ENCODE measurements at regions not wholly inside any gene's neighbourhood (a gene's known extent, or its start where the extent isn't known, plus 50 kb on each side); places are given as distances from the start of the nearest gene placed in this dataset.
A peak's percentile ranks its signal among the peaks of the same experiment; 100 is the strongest.

- H3K4me3 Mint-ChIP-seq = no peak overlapping the region
- H3K27ac Mint-ChIP-seq (ENCODE audit: unreplicated experiment) = peak overlapping the region; percentile 17
- peaks cover 13% of the 10 kb centered on the region for H3K4me1 Mint-ChIP-seq
- DNase-seq (ENCODE audit: low read depth, low spot score) = no peak
- TF ChIP-seq CTCF (conservative IDR thresholded peaks at IDR 0.05) = no peak
- no peaks in the 10 kb centered on the region for H3K36me3 Mint-ChIP-seq (ENCODE audit: low read depth)
- H3K27me3 Mint-ChIP-seq (ENCODE audit: low read depth) = no peaks in the 10 kb centered on the region
- H3K9me3 Mint-ChIP-seq = no peaks in the 10 kb centered on the region
These were observed 141.8 kb downstream of the C7orf25 start for GRCh38 chr7:42770114-42770513.

- H3K27me3 Mint-ChIP-seq (ENCODE audit: low read depth) = no peaks in the 10 kb centered on the region
- no peak overlapping the region for H3K27ac Mint-ChIP-seq (ENCODE audit: unreplicated experiment)
- peaks cover 9% of the 10 kb centered on the region for H3K9me3 Mint-ChIP-seq
- TF ChIP-seq CTCF (conservative IDR thresholded peaks at IDR 0.05) = no peak
- peaks cover 14% of the 10 kb centered on the region for H3K4me1 Mint-ChIP-seq
- no peaks in the 10 kb centered on the region for H3K36me3 Mint-ChIP-seq (ENCODE audit: low read depth)
- no peak for DNase-seq (ENCODE audit: low read depth, low spot score)
- H3K4me3 Mint-ChIP-seq = no peak overlapping the region
These were observed 143.8 kb downstream of the C7orf25 start for GRCh38 chr7:42768045-42768444.

- DNase-seq (ENCODE audit: low read depth, low spot score) = no peak
- Mint-ChIP-seq H3K9me3 (peaks cover 9% of the 10 kb centered on the region), H3K36me3 (ENCODE audit: low read depth) (no peaks in the 10 kb centered on the region), H3K4me3 (no peak overlapping the region), H3K4me1 (peaks cover 17% of the 10 kb centered on the region), H3K27me3 (ENCODE audit: low read depth) (no peaks in the 10 kb centered on the region), H3K27ac (ENCODE audit: unreplicated experiment) (peak overlapping the region; percentile 5)
- TF ChIP-seq CTCF (conservative IDR thresholded peaks at IDR 0.05) = no peak
These were observed 145.0 kb downstream of the C7orf25 start for GRCh38 chr7:42766782-42767423.

- Mint-ChIP-seq H3K36me3 (ENCODE audit: low read depth) (no peaks in the 10 kb centered on the region), H3K4me3 (no peak overlapping the region), H3K9me3 (peaks cover 9% of the 10 kb centered on the region), H3K4me1 (peaks cover 17% of the 10 kb centered on the region), H3K27ac (ENCODE audit: unreplicated experiment) (no peak overlapping the region), H3K27me3 (ENCODE audit: low read depth) (no peaks in the 10 kb centered on the region)
- DNase-seq (ENCODE audit: low read depth, low spot score) = no peak
- TF ChIP-seq CTCF (conservative IDR thresholded peaks at IDR 0.05) = no peak
These were observed 145.9 kb downstream of the C7orf25 start for GRCh38 chr7:42765931-42766330.

- Mint-ChIP-seq H3K27me3 (ENCODE audit: low read depth) (no peaks in the 10 kb centered on the region), H3K4me3 (no peak overlapping the region), H3K4me1 (peaks cover 12% of the 10 kb centered on the region), H3K36me3 (ENCODE audit: low read depth) (peaks cover 7% of the 10 kb centered on the region), H3K9me3 (peaks cover 13% of the 10 kb centered on the region), H3K27ac (ENCODE audit: unreplicated experiment) (peak overlapping the region; percentile 28)
- TF ChIP-seq CTCF (conservative IDR thresholded peaks at IDR 0.05) = no peak
- DNase-seq (ENCODE audit: low read depth, low spot score) = no peak
These were observed 148.7 kb downstream of the C7orf25 start for GRCh38 chr7:42763137-42763551.
